ENCODE measurements at regions not wholly inside any gene's neighbourhood (a gene's known extent, or its start where the extent isn't known, plus 50 kb on each side); places are given as distances from the start of the nearest gene placed in this dataset.

- no peaks in the 10 kb centered on the region for H3K36me3 ChIP-seq (ENCODE audit: control insufficient read depth in 2 of 2, extremely low read depth in 1 of 2, insufficient read depth in 2 of 2, low read length in 2 of 2)
- H3K9me3 ChIP-seq (replicated peaks; ENCODE audit: control insufficient read depth, insufficient read depth, low read length), result no peaks in the 10 kb centered on the region
- no peaks in the 10 kb centered on the region for H3K27me3 ChIP-seq (ENCODE audit: control insufficient read depth in 2 of 2, insufficient read depth in 2 of 2, low read length in 2 of 2)
- H4K20me1 ChIP-seq (replicated peaks; ENCODE audit: control insufficient read depth, extremely low read depth, insufficient read depth, low read length), result no peaks in the 10 kb centered on the region
- ChIA-PET POLR2A (no interaction called here), CTCF (no interaction called here)
- no peak for DNase-seq (ENCODE audit: low read depth, low spot score)
- no peaks in the 10 kb centered on the region for H3K9me1 ChIP-seq (replicated peaks; ENCODE audit: control insufficient read depth, extremely low read depth, insufficient read depth, low read length)
- H3K79me2 ChIP-seq (ENCODE audit: control insufficient read depth, insufficient read depth, low read length), result no peaks in the 10 kb centered on the region
- no peak overlapping the region for H3K9ac ChIP-seq (replicated peaks; ENCODE audit: extremely low read depth, insufficient read depth, low read length)
- H3K4me3 ChIP-seq (replicated peaks in 1 of 3; ENCODE audit: insufficient read depth in 1 of 3, low read depth in 1 of 3, low read length in 3 of 3), result no peak overlapping the region
- dilution Hi-C loops (cut with MboI; ENCODE audit: extremely low pct_ligation_motif_present, low sequenced_read_pairs), result no loop called here
- H3K27ac ChIP-seq (ENCODE audit: insufficient read depth, low read depth, low read length), result no peak overlapping the region
- TF ChIP-seq GATA2 (IDR thresholded peaks at IDR 0.05; ENCODE audit: insufficient read depth, insufficient read length, low read depth, low read length) (no peak), CTCF (IDR thresholded peaks at IDR 0.05; ENCODE audit: extremely low read depth in 1 of 2, insufficient read depth in 1 of 2, low read depth in 1 of 2, low read length in 2 of 2) (no peak), JUN (IDR thresholded peaks at IDR 0.05; ENCODE audit: borderline replicate concordance, insufficient read depth, insufficient read length, low read depth) (no peak), EZH2 (IDR thresholded peaks at IDR 0.05; ENCODE audit: borderline replicate concordance, low read depth, low read length, severe bottlenecking) (no peak), POLR2A (IDR thresholded peaks at IDR 0.05; ENCODE audit: low read depth, low read length) (no peak), MAX (IDR thresholded peaks at IDR 0.05; ENCODE audit: insufficient read depth, insufficient read length) (no peak), POLR2AphosphoS5 (IDR thresholded peaks at IDR 0.05; ENCODE audit: insufficient read depth, low read depth, low read length) (no peak), MYC (IDR thresholded peaks at IDR 0.05; ENCODE audit: low read depth, low read length) (no peak), FOS (IDR thresholded peaks at IDR 0.05; ENCODE audit: borderline replicate concordance, insufficient read depth, low read length) (no peak)
- intact Hi-C loops (cut with micrococcal nuclease), result no loop called here
- no peak for FAIRE-seq
- no peak overlapping the region for H3K4me2 ChIP-seq (ENCODE audit: insufficient read depth, low read length)
- H2AFZ ChIP-seq (ENCODE audit: low read depth, low read length), result no peak overlapping the region
- H3K4me1 ChIP-seq (ENCODE audit: control insufficient read depth, extremely low read depth, insufficient read depth, low read length), result no peaks in the 10 kb centered on the region
- no TSS peak for BruUV-seq (replicated peaks)
Measured at GRCh38 chr11:119972281-119972680, 165.6 kb downstream of the TRIM29 start.

All from endothelial cell of umbilical vein (primary cell).